GM12873 (cell line): ENCODE measurements at regions not wholly inside any gene's neighbourhood (a gene's known extent, or its start where the extent isn't known, plus 50 kb on each side); places are given as distances from the start of the nearest gene placed in this dataset.

Experiments
- TF ChIP-seq, protein P1 (sequence below): IDR thresholded peaks from 2 replicates; pipeline ENCODE4 v1.5.1; 2012; ENCODE audit warnings: low read depth, mild to moderate bottlenecking, moderate library complexity, low read length, control low read depth; ENCODE audit not compliant: insufficient read depth; ENCODE audit errors: missing control alignments

DNA sequence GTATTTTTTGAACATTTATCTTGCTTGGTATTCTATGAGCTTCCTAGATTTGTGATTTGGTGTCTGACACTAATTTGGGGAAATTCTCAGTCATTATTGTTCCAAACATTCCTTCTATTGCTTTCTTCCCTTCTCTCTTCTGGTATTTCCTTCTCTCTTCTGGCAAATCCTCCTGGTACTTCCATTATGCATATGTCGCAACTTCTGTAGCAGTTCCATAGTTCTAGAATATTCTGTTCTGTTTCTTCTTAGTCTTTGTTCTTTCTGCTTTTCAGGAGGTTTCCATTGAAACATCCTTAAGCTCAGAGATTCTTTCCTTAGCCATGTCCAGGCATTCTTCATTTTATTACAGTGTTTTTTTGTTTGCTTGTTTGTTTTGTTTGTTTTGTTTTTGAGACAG lies 155.2 kb upstream of the PIK3R1 start:
- TF ChIP-seq, protein P1, sequence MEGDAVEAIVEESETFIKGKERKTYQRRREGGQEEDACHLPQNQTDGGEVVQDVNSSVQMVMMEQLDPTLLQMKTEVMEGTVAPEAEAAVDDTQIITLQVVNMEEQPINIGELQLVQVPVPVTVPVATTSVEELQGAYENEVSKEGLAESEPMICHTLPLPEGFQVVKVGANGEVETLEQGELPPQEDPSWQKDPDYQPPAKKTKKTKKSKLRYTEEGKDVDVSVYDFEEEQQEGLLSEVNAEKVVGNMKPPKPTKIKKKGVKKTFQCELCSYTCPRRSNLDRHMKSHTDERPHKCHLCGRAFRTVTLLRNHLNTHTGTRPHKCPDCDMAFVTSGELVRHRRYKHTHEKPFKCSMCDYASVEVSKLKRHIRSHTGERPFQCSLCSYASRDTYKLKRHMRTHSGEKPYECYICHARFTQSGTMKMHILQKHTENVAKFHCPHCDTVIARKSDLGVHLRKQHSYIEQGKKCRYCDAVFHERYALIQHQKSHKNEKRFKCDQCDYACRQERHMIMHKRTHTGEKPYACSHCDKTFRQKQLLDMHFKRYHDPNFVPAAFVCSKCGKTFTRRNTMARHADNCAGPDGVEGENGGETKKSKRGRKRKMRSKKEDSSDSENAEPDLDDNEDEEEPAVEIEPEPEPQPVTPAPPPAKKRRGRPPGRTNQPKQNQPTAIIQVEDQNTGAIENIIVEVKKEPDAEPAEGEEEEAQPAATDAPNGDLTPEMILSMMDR = no peak

DNA sequence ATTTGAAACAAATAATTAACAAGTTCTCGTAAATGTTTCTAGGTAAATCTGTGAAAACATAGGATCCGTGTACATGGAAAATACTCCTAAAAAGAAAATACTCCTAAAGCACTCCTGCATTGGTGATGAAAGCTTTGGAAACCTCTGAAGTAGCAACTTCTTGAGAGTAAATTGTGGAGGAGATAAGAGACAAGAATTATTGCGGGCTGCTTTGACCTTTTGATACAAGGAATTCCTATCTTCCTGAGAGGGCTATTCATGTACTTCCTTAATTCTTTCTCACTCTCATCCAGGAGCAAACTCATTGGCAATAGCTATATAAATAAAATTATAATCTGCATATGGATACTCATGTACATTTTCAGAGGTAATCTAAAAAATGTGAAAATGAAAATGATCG lies 158.4 kb upstream of the PIK3R1 start:
- TF ChIP-seq, protein P1 = no peak

DNA sequence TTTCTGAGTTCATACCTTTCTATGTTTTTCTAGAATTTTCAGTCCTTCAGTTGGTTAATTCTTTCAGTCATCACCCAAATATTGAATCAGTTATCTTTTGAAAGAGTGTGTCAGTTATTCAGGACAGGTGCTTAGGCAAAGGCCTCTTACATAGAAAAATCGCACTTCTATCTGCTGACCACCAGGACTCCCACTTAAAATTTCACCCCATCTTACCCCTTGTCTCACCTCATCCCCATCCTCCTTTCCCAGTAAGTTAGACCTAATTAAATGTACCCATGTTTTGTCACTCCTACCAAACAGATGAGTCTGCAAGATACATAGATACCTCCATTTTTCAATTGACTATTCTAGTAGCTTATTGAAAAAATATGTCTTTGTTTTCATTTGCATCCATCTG lies 159.9 kb upstream of the PIK3R1 start:
- TF ChIP-seq, protein P1 = peak; percentile 30

DNA sequence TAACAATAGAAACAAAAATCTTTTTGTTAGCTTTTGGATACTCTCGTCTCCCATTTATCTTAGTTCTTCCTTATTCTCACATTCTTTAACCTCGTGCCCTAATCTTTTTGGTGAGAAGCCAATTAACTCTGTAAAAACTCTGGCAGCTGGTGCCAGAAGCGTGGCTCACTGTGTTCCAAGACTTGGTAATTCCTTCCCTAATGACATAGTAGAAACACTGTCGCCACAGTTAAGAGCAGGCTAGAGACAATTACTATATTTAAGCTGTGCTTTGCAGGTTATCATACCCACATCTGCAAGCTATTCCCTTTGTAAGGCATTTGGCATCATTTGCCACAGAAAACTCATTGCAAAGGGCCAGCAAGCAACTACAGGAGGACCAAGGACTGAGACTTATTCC lies 160.9 kb upstream of the PIK3R1 start:
- TF ChIP-seq, protein P1 = no peak

DNA sequence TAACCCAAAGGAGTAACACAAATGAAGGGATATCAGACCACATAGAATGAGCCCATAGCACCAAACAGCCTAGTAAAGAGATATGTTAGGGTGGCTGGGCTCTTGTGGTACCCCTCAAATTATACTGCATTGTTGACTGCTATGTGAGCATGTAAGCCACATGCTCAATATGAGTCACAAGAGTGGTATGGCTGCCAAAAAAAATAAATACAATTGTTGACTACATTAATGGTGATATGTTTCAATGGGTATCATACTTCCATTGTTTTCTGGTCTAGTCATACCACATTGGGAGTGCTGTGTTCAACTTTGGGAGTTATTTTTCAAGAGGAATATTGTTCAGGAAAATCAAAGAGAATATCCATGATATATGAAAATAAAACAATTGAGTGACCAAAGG lies 162.4 kb upstream of the PIK3R1 start:
- TF ChIP-seq, protein P1 = no peak

DNA sequence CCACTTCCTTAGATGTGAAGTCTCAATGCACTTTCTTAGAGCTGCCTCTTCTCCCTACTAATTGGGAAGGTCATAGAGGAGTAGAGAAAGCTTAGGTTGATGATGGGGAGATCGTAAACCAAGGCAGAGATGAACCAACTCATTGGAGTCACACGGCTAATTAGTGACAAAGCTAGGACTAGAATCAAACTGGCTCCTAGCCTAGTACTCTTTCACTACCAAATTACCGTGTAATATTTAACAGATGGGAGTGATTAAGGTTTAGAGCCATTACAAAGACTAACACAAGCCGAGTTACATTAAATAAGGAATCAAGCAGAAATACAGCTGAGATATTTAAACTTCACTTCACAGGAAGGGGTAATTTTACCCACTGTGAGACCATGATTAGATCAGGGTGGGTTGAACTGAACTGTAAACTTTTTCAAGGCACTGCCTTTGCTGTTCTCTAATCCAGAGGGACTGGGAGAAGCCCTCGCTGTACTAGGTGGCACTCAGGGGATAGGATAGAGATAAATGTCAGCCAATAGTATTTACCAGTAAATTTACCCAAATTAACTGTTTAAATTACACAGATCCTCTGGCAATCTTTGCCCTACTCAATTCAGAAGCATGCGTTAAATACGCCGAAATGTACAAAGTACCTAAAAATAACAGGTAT lies 166.4 kb upstream of the PIK3R1 start:
- TF ChIP-seq, protein P1 = no peak

DNA sequence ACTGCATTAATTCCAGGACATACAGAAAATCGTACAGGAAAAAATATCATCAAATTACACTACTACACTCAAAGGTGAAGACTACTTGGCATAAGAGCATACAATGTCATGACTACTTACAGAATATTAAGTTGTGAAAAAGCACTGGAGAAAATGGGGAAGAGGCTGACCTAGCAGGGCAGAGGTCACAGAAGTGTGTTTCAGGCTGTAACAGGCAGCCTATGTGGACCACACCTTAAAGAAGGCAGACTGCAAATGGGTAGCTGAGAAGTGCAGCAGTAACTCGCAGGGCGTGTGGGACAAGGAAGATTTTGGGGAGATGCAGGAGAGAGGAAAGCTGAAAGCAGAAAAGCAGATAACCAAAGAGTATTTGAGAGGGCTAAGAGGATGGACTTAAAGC lies 167.0 kb upstream of the PIK3R1 start:
- TF ChIP-seq, protein P1 = no peak
